Left renal cortex interstitium (tissue), 4 donors: ENCODE measurements at regions not wholly inside any gene's neighbourhood (a gene's known extent, or its start where the extent isn't known, plus 50 kb on each side); places are given as distances from the start of the nearest gene placed in this dataset.
A peak's percentile ranks its signal among the peaks of the same experiment; 100 is the strongest.

Source experiments
- DNase-seq, 4 donors: peaks; one replicate each; pipeline ENCODE4 v3.0.0-alpha.2; 2013; ENCODE audit warnings: low read depth in 4 of 4, low spot score in 2 of 4, missing footprints in 1 of 4

GRCh38 chr3:24963762-24964625 is 464.1 kb upstream of the RARB start:
- DNase-seq, result peak in 1 of 4 donors; percentile 41

DNA sequence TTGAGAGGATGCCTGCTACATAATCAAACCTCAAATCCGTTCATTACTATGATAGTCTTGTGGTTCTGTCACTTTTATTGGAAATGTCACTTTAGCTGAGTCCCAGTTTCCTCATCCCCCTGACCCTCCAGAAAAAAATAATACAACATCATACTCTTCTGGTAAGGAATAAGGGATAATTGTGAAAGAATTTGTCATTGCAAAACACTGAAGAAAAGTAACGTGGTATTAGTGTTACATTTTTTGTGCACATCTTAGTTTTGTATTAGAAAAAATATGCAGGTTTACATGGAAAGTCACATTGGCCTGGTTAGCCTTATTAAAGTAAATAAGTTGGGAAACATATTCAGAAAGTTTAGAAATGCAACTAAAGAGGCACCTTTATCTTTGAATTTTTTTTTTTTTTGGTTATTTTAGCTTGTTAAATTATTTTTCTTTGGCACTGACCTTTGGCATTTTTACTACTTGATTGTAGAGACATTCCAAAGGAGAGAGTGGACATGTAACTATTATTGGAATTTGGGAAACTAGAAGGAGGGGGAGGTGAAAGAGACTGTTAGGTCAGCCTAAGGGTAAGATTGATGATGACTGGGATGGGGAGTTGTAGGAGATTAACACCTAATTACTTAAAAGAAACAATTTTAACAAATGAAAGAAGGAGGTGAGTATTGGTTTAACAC is 462.2 kb upstream of the RARB start:
- no peak for DNase-seq

DNA sequence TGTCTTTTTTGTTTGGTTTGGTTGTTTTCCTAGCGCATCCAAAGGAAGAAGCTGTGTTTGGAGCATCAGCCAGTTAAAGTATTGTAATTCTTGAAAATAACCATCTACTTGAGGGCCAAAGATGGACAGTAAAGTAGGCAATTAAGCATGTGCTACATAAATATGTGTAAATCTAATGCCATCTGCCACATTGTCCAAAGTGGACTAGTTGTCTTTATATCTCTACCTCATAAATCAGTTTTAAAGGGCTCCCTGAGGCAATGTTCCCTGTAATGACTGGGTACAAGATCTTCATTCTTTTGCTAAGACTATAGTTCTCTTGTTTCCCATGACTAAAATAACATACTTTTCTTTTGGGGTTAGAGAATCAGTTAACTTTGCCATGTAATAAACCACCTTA is 460.0 kb upstream of the RARB start:
- DNase-seq, result no peak

DNA sequence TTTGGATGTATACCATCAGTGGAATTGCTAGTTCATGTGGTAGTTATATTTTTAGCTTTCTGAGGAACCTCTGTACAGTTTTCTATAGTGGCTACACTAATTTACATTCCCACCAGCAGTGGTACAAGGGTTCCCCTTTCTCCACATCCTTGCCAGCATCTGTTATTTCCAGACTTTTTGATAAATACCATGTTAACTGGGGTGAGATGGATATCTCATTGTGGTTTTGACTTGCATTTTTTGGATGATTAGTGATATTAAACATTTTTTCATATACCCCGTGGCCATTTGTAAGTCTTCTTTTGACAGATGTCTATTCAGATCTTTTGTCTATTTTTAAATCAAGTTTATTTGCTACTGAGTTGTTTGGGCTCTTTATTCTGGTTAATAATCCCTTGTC is 455.6 kb upstream of the RARB start:
- DNase-seq, result no peak

DNA sequence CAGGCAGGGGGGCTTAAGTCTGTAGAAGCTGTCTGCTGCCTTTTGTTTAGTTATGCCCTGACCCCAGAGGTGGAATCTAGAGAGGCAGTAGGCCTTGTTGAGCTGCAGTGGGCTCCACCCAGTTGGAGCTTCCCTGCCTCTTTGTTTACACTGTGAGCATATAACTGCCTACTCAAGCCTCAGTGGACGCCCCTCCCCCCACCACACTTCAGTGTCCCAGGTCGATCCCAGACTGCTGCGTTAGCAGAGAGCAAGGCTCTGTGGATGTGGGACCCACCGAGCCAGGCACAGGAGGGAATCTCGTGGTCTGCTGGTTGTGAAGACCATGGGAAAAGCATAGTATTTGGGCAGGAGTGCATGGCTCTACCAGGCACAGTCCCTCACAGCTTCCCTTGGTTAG is 446.8 kb upstream of the RARB start:
- DNase-seq, result no peak

DNA sequence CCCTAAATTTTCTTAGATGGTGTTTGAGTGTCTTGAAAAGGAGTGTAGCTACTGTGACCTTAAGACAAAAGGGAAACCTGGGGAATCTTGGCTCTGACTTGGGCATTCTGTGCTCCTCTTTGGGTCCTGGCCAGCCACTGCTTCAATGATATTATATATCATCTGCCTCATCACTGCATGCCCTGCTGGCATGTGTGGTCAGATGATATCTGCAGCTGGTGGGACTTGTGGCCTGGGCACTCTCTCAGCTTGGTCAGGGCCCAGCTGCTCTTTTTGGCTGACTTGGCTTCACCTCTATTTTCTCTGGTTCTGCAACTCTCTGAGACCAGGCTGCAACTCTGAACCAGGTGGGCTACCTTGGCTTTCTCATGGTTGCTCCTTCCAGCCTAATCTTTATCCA is 446.1 kb upstream of the RARB start:
- DNase-seq, result no peak

- no peak for DNase-seq
Measured at GRCh38 chr3:24985668-24986067, 442.4 kb upstream of the RARB start.

- no peak for DNase-seq
Measured at GRCh38 chr3:24986612-24987011, 441.5 kb upstream of the RARB start.

- no peak for DNase-seq
Measured at GRCh38 chr3:24999357-24999756, 428.7 kb upstream of the RARB start.

DNA sequence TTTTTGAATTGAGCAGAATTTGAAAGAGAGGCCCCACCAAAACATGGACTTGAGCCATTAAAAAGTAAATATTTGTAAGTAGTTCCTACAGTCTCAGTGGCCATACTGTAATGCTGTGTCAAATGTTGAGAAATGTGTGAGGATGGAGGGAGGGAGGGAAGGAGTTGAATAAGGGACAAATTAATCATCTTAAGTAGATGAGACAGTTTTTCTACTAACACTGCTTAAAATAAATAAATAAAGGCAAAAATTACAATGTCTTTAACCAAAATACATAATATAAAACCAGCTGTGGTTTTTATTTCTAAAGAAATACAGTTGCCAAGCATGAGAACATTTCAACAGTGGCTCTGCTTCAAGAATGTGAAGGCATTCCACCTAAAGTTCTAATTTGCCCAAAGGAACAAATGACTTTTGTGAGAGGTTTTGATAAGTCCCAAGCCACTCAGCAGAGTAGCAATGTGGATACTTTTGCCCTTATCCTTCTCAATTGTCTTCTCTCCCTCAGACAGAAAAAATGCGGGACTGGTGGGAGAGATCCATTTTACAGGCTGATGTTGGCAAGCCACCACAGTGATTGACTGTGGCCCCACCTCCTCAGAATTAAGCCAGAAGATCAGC is 427.0 kb upstream of the RARB start:
- no peak for DNase-seq

- no peak for DNase-seq
Measured at GRCh38 chr3:25002052-25002451, 426.0 kb upstream of the RARB start.

DNA sequence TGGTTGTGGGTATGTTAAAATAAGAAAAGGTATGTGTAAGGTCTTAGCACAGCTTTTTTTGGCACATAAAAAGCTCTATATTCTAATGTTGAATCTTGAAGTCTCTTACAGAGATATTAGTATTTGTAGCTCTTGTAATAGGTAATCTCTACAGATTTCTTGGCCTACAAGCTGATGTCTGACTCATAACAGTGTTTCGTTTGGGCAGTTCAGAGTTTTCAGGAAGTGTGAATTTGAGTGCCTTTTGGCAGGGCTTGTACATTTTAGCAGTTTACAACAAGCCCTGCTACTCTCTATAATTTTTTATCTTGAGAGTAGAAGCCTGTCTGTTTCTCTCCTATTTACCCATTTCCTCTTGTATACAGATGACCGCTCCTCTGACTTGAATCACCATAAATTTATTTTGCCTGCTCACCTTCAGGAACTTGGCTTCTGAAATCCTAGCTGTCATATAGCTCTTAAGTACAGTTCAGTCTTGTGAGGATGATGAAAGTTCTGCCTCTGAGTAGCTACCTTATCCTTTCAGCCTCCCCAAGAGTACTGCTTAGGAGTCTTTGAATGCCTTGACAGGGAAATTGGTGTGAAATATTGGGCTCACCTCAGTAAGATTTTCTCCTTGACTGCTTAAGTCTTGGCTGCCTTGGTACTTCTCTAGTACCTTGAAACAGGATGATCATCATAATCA is 419.9 kb upstream of the RARB start:
- no peak for DNase-seq

- DNase-seq, result peak in 1 of 4 donors; percentile 38
Measured at GRCh38 chr3:25009665-25010064, 418.4 kb upstream of the RARB start.

GRCh38 chr3:25015599-25015998 is 412.5 kb upstream of the RARB start:
- no peak for DNase-seq

DNA sequence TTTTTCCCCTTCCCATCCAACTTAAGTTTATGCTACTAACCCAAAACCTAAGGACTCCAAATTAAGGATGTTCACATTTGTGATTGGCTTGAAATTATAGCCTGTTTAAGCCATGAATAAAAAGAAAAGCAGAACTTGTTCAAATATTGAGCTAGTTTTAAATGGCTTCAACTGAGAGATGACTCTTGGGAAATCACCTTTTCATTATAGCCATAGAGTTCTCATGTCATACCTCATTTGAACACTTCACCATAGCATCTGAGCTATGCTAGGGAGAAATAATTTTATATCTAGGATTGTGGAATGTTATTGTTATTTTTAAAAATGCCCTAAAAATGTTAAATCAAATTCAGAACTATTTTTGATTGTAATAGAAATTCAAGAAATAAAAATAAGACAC is 409.2 kb upstream of the RARB start:
- no peak for DNase-seq

GRCh38 chr3:25019506-25019905 is 408.6 kb upstream of the RARB start:
- no peak for DNase-seq

DNA sequence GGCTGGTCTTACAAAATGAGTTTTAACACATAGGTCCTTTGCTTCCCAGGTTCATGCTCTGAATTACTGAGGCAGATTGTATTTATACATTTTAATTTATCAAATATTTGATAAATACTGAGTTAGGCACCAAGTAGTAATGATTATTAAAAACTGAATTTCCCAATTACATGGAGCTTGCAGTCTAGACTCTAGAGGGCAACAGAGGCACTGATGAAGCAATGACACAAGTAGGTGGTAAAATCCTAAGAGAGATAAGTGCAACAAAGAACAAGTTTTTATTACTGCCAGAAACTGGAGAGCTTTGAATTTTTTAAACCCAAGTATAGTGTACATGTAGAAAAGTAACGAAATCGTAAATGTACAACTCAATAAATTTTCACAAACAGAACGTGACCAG is 406.2 kb upstream of the RARB start:
- no peak for DNase-seq

DNA sequence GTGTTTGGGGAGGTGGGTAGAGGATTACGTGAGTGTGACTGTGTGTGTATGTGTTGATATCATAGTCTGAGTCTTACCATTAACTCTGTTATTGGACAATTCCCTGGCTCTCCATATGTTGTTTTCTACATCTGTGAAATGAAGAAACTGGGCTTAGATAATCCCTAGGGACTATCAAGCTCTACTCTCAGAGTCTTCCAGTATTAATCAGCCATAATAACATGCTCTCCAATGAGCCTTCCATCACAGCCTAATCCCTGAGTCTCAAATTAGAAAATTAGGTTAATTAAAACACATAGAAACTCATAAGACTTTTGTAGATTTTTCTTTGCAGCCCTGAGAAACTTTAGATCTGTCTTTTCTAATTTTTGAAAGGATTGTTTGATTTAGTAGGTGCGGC is 404.2 kb upstream of the RARB start:
- DNase-seq, result no peak

GRCh38 chr3:25025236-25025635 is 402.8 kb upstream of the RARB start:
- DNase-seq, result no peak

- no peak for DNase-seq
Measured at GRCh38 chr3:25027650-25028049, 400.4 kb upstream of the RARB start.

GRCh38 chr3:25029820-25030219 is 398.2 kb upstream of the RARB start:
- no peak for DNase-seq
